HepG2 (cell line): ENCODE measurements at regions not wholly inside any gene's neighbourhood (a gene's known extent, or its start where the extent isn't known, plus 50 kb on each side); places are given as distances from the start of the nearest gene placed in this dataset.

Experiments used
- ATAC-seq: fragments of 200-7000 bp; cut with Tn5 transposase; 3 replicates; pipeline ENCODE4 v1.9.1; 2020; ENCODE audit warnings: mild to moderate bottlenecking, moderate library complexity
- BruUV-seq: library from RNA; stranded (reverse); fragments of 400-500 nt; replicated peaks from 2 replicates; lab custom pipeline; 2021; lab: Mats Ljungman, UMichigan
- CTCF ChIA-PET: fragments of 300-600 bp; formaldehyde crosslinking; extraction: SDS; loops from one replicate; lab custom pipeline; 2021; ENCODE audit warnings: low total read pairs, inconsistent platforms, low intra/inter-chr PET ratio; lab: Yijun Ruan, JAX
- POLR2A ChIA-PET: fragments of 350-600 bp; sonication (Branson Sonifier 250); formaldehyde crosslinking; loops from one replicate; lab custom pipeline; 2020; ENCODE audit warnings: antibody characterized with exemption, inconsistent platforms; lab: Yijun Ruan, JAX
- DNase-seq: peaks from one replicate; pipeline ENCODE4 v3.0.0-alpha.2; 2015; ENCODE audit warnings: low spot score
- FAIRE-seq: peaks from 3 replicates; lab custom pipeline; 2011; peaks lifted over from hg19 to GRCh38; lab: Jason Lieb, UNC
- H2AFZ ChIP-seq: one replicate; pipeline ENCODE4 v1.6.1; 2011; ENCODE audit warnings: low read length, inconsistent platforms
- H3K27ac ChIP-seq: fragments of 300-600 bp; 3 replicates; pipeline ENCODE4 v1.8.0; 2011; ENCODE audit warnings: mixed run types, mild to moderate bottlenecking, mixed read lengths, low read length, inconsistent platforms; ENCODE audit not compliant: insufficient read depth; ENCODE audit errors: extremely low read length
- H3K27me3 ChIP-seq, 2 experiments: fragments of 200-600 bp in 1 of 2; 2 replicates in 1 of 2; 3 replicates in 1 of 2; pipeline versions ENCODE4 v1.6.0 to v1.8.0; 2011; ENCODE audit warnings: low read length in 2 of 2, mild to moderate bottlenecking in 2 of 2, moderate library complexity in 2 of 2, inconsistent platforms in 1 of 2; ENCODE audit not compliant: insufficient read depth in 2 of 2, control insufficient read depth in 1 of 2
- H3K36me3 ChIP-seq, 2 experiments: fragments of 200-600 bp in 1 of 2; replicated peaks in 1 of 2; 2 replicates in 1 of 2; 3 replicates in 1 of 2; pipeline versions ENCODE4 v1.5.1 to v1.8.0; 2011; ENCODE audit warnings: low read length in 2 of 2, inconsistent platforms in 1 of 2; ENCODE audit not compliant: insufficient read depth in 2 of 2, control insufficient read depth in 1 of 2
- H3K4me1 ChIP-seq: 2 replicates; pipeline ENCODE4 v1.5.1; 2012; ENCODE audit warnings: low read length, inconsistent platforms; ENCODE audit not compliant: insufficient read depth
- H3K4me2 ChIP-seq: 2 replicates; pipeline ENCODE4 v1.6.0; 2011; ENCODE audit warnings: low read depth, low read length, inconsistent platforms
- H3K4me3 ChIP-seq, 3 experiments: fragments of 200-600 bp in 1 of 3; sonication (generic), shearing (Covaris generic) in 1 of 3; replicated peaks in 1 of 3; 2 replicates each; pipeline ENCODE4 v1.5.1; 2011 to 2016; ENCODE audit warnings: low read length in 3 of 3, inconsistent platforms in 2 of 3, low read depth in 2 of 3, mild to moderate bottlenecking in 2 of 3, control low read depth in 1 of 3, mixed read lengths in 1 of 3; ENCODE audit not compliant: insufficient read depth in 1 of 3
- H3K79me2 ChIP-seq: one replicate; pipeline ENCODE4 v1.6.1; 2011; ENCODE audit warnings: low read length, inconsistent platforms; ENCODE audit not compliant: insufficient read depth
- H3K9ac ChIP-seq: 2 replicates; pipeline ENCODE4 v1.6.0; 2011; ENCODE audit warnings: mild to moderate bottlenecking, low read depth, low read length, inconsistent platforms; ENCODE audit not compliant: insufficient read depth
- H3K9me3 ChIP-seq: 2 replicates; pipeline ENCODE4 v1.5.1; 2012; ENCODE audit warnings: mild to moderate bottlenecking, low read length
- H4K20me1 ChIP-seq: 2 replicates; pipeline ENCODE4 v1.6.0; 2011; ENCODE audit warnings: inconsistent platforms, mild to moderate bottlenecking, low read length, moderate library complexity; ENCODE audit not compliant: insufficient read depth
- FUBP1 ChIP-seq: sonication (generic); formaldehyde crosslinking; IDR thresholded peaks from 2 replicates; pipeline ENCODE4 v1.5.1; 2020; ENCODE audit warnings: missing genetic modification reagents, mild to moderate bottlenecking, borderline replicate concordance
- HBP1 ChIP-seq: IDR thresholded peaks from 2 replicates; pipeline ENCODE4 v1.6.1; 2016; ENCODE audit warnings: low read depth, control low read depth
- TFDP2 ChIP-seq: sonication (generic); formaldehyde crosslinking; IDR thresholded peaks from 2 replicates; pipeline ENCODE4 v1.4.0; 2020; ENCODE audit warnings: missing genetic modification reagents
- ZFP41 ChIP-seq: sonication (generic); formaldehyde crosslinking; IDR thresholded peaks from 2 replicates; pipeline ENCODE4 v1.4.0; 2020; ENCODE audit warnings: mild to moderate bottlenecking, missing genetic modification reagents, borderline replicate concordance
- WGBS: methylation state at CpG from one replicate; pipeline ENCODE4 v1.1.6; 2017; ENCODE audit warnings: low lambda C conversion rate; 5-methylcytosine and 5-hydroxymethylcytosine counted together
- in situ Hi-C: cut with HindIII; loops from 2 replicates; pipeline ENCODE4 v1.10.0; 2017; ENCODE audit warnings: low pct_unique_long_range_greater_than_20kb; ENCODE audit not compliant: extremely low pct_ligation_motif_present
- intact Hi-C: fragments of 100-400 bp; cut with micrococcal nuclease; formaldehyde crosslinking; loops from one replicate; pipeline ENCODE4 v1.10.0; 2022; ENCODE audit not compliant: unreplicated experiment

GRCh38 chr9:106557996-106558667 is 304.8 kb upstream of the ZNF462 start:
- no peaks in the 10 kb centered on the region for H3K79me2 ChIP-seq
- no peak overlapping the region for H2AFZ ChIP-seq
- ChIA-PET POLR2A (no interaction called here), CTCF (no interaction called here)
- no peaks in the 10 kb centered on the region for H3K27me3 ChIP-seq
- in situ Hi-C loops = no loop called here
- WGBS = 50% methylated on average over 3 of the region's 11 CpGs
- H3K4me2 ChIP-seq = no peak overlapping the region
- TF ChIP-seq HBP1 (CRISPR knock-in tag) (no peak), ZFP41 (CRISPR knock-in tag) (no peak), FUBP1 (no peak), TFDP2 (no peak)
- H3K9ac ChIP-seq = no peak overlapping the region
- H3K4me3 ChIP-seq = no peak overlapping the region
- no peaks in the 10 kb centered on the region for H4K20me1 ChIP-seq
- intact Hi-C loops = no loop called here
- no peak for FAIRE-seq
- peaks cover 7% of the 10 kb centered on the region; the same call in 1 of the 2 replicates for H3K9me3 ChIP-seq
- no peak for ATAC-seq
- H3K36me3 ChIP-seq = no peaks in the 10 kb centered on the region
- H3K4me1 ChIP-seq = no peaks in the 10 kb centered on the region
- no peak overlapping the region for H3K27ac ChIP-seq
- no peak for DNase-seq
- BruUV-seq = no TSS peak
